ENCODE measurements at regions not wholly inside any gene's neighbourhood (a gene's known extent, or its start where the extent isn't known, plus 50 kb on each side); places are given as distances from the start of the nearest gene placed in this dataset.

- TF ChIP-seq SUZ12 (IDR thresholded peaks at IDR 0.05; ENCODE audit: extremely low read depth, insufficient read depth, insufficient read length) (no peak), YY1 (IDR thresholded peaks at IDR 0.05; ENCODE audit: insufficient read depth, insufficient read length) (no peak)
These were observed 55.8 kb upstream of the FRMD4B start for GRCh38 chr3:69441732-69442131.
